Heart left ventricle (tissue), 16 donors: ENCODE measurements at regions not wholly inside any gene's neighbourhood (a gene's known extent, or its start where the extent isn't known, plus 50 kb on each side); places are given as distances from the start of the nearest gene placed in this dataset.

ENCODE experiments used
- ATAC-seq, 4 donors: fragments of 200-7000 bp; cut with Tn5 transposase; one replicate each; pipeline ENCODE4 v1.9.1; 2020 to 2022; ENCODE audit warnings: moderate library complexity in 4 of 4, mild to moderate bottlenecking in 3 of 4, moderate number of reproducible peaks in 1 of 4
- DNase-seq, 5 donors: peaks; one replicate each; pipeline ENCODE4 v3.0.0-alpha.2; 2020
- H3K27ac ChIP-seq, 12 donors: fragments of 200-600 bp; sonication (generic) in 4 of 12; one replicate each; pipeline versions ENCODE4 v1.5.0 to v1.8.0; 2016 to 2022; ENCODE audit warnings: mild to moderate bottlenecking in 2 of 12
- H3K27me3 ChIP-seq, 9 donors: fragments of 200-600 bp; sonication (generic) in 2 of 9; one replicate each; pipeline versions ENCODE4 v1.5.1 to v1.8.0; 2016 to 2022; ENCODE audit warnings: mild to moderate bottlenecking in 3 of 9
- H3K36me3 ChIP-seq, 9 donors: fragments of 200-600 bp; sonication (generic) in 2 of 9; one replicate each; pipeline versions ENCODE4 v1.5.0 to v1.8.0; 2018 to 2022; ENCODE audit warnings: mild to moderate bottlenecking in 2 of 9
- H3K4me1 ChIP-seq, 12 donors: fragments of 200-600 bp; sonication (generic) in 4 of 12; one replicate each; pipeline versions ENCODE4 v1.5.0 to v1.8.0; 2016 to 2022; ENCODE audit warnings: mild to moderate bottlenecking in 3 of 12
- H3K4me3 ChIP-seq, 12 donors: fragments of 200-600 bp; sonication (generic) in 4 of 12; one replicate each; pipeline versions ENCODE4 v1.5.0 to v1.8.0; 2017 to 2022; ENCODE audit warnings: mild to moderate bottlenecking in 9 of 12, moderate library complexity in 4 of 12
- H3K9me3 ChIP-seq, 12 donors: fragments of 200-600 bp; sonication (generic) in 4 of 12; one replicate each; pipeline versions ENCODE4 v1.5.0 to v1.8.0; 2016 to 2022; ENCODE audit warnings: mild to moderate bottlenecking in 1 of 12
- CTCF ChIP-seq, 12 donors: fragments of 200-600 bp; sonication (generic) in 4 of 12; IDR thresholded peaks; one replicate each; pipeline versions ENCODE4 v1.5.0 to v1.8.0; 2018 to 2022; ENCODE audit warnings: antibody characterized with exemption in 12 of 12, mild to moderate bottlenecking in 5 of 12
- POLR2A ChIP-seq, 2 donors: fragments of 450-650 bp; IDR thresholded peaks; one replicate each; pipeline ENCODE4 v1.6.1; 2017; ENCODE audit warnings: antibody characterized with exemption in 2 of 2, mild to moderate bottlenecking in 2 of 2, moderate library complexity in 2 of 2
- whole genome bisulfite sequencing, 4 donors: extraction: QIAGEN DNeasy Blood & Tissue Kit in 2 of 4; methylation state at CpG; one replicate each; pipeline versions ENCODE4 v1.1.5 to v1.1.7; 2013 to 2018; 5-methylcytosine and 5-hydroxymethylcytosine counted together
- intact Hi-C, 10 donors: fragments of 100-400 bp; cut with DNase I; formaldehyde crosslinking; loops; one replicate each; pipeline versions ENCODE4 v1.11.1 to v1.14.2; 2022
- donor health status: ischemic (EF 13 %, LVEDD 7.1; RV severe dilation, severe dysfunction).
- donor health status: healthy with polysubstance abuse.
- donor health status: DM: no; HTN: yes; CAD: no.
- donor health status: DM: no; HTN: no; CAD: no.
- donor health status: ischemic (EF 25% LVEDD 6.9; RV normal size, moderate dysfunction).
- donor health status: ischemic (EF 25% LVEDD 5.7; RV mildly dilated, moderate dysfunction).
- donor health status: healthy.
- donor health status: DM: yes; HTN: yes; CAD: no.
- donor health status: ischemic (EF 35%, LVEDD 5.7; RV mildly dilated, moderate dysfunction).
- donor health status: nonischemic (EF 11% LVEDD 7.7; RV severe dilation, severe dysfunction).
- donor health status: DM: yes; HTN: yes; CAD: no.
- donor health status: PGD.
- donor health status: ischemic (EF 29% LVEDD 5.4; RV normal size, mild dysfunction).
- donor health status: nonischemic (EF 23%, LVEDD 6.1; RV moderate dilation, normal function).

- peaks cover 0 to 10% (median 0%) of the 10 kb centered on the region in 12 donors for H3K9me3 ChIP-seq
- no peaks in the 10 kb centered on the region for H3K4me1 ChIP-seq
- intact Hi-C loops, result no loop called here
- no peaks in the 10 kb centered on the region for H3K36me3 ChIP-seq
- no peaks in the 10 kb centered on the region for H3K27me3 ChIP-seq
- WGBS, 4 donors, result 86 to 95% (median 91%) methylated on average over 10 to 12 of the region's 12 CpGs
- H3K4me3 ChIP-seq, result no peak overlapping the region
- TF ChIP-seq CTCF (IDR thresholded peaks at IDR 0.05), result no peak
- TF ChIP-seq POLR2A (IDR thresholded peaks at IDR 0.05), result no peak
- DNase-seq (no peak), ATAC-seq (no peak)
- H3K27ac ChIP-seq, result no peak overlapping the region
Observed at GRCh38 chr1:208496467-208497371, 252.5 kb upstream of the PLXNA2 start.

DNA sequence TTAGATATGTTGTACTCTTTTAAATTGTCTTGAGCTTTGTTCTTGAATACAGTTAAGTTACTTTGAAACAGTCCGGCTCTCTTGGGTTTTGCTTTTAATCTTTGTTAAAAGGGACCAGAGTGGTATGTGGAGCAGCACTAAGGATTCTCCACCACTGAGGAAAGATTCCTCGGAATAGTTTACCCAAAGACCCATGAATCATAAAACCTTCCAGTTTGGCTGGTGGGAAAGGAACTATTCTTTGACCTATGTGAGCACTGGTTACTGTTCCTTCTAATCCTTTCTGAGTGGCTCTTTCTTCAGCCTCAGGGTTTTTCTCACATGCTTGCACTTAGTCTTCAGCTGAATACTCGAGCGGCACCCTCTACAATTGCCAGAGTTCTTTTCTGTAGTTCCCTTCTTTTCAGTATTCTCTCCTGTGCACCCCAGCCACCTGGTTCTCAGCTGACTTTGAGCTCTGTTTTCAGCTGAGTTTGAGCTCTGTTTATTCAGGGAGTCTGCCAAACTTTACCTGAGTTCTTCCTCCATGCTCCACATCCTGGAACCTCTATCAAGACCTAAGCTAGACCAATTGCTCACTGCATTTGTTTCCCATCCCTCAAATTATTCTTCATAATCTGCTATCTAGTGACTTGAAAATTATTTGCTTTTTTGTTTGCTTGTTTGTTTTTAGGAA is 253.8 kb upstream of the PLXNA2 start:
- TF ChIP-seq POLR2A (IDR thresholded peaks at IDR 0.05), result no peak
- TF ChIP-seq CTCF (IDR thresholded peaks at IDR 0.05), result no peak
- Histone ChIP-seq H3K27me3 (no peaks in the 10 kb centered on the region), H3K9me3 (peaks cover 0 to 10% (median 0%) of the 10 kb centered on the region in 12 donors), H3K4me1 (no peaks in the 10 kb centered on the region), H3K4me3 (no peak overlapping the region), H3K36me3 (no peaks in the 10 kb centered on the region), H3K27ac (no peak overlapping the region)
- 86 to 93% (median 92%) methylated on average over 4 of the region's 4 CpGs for WGBS, 4 donors
- intact Hi-C loops, result no loop called here
- no peak for DNase-seq
- no peak for ATAC-seq

- H3K36me3 ChIP-seq, result no peaks in the 10 kb centered on the region
- H3K27me3 ChIP-seq, result no peaks in the 10 kb centered on the region
- DNase-seq (no peak), ATAC-seq (no peak)
- no peak overlapping the region for H3K27ac ChIP-seq
- intact Hi-C loops, result no loop called here
- WGBS, 4 donors, result 82 to 89% (median 85%) methylated on average over 3 of the region's 3 CpGs
- TF ChIP-seq CTCF (IDR thresholded peaks at IDR 0.05), result no peak
- no peak for TF ChIP-seq POLR2A (IDR thresholded peaks at IDR 0.05)
- H3K4me3 ChIP-seq, result no peak overlapping the region
- peaks cover 0 to 10% (median 0%) of the 10 kb centered on the region in 12 donors for H3K9me3 ChIP-seq
- H3K4me1 ChIP-seq, result no peaks in the 10 kb centered on the region
Observed at GRCh38 chr1:208499026-208499425, 254.8 kb upstream of the PLXNA2 start.

DNA sequence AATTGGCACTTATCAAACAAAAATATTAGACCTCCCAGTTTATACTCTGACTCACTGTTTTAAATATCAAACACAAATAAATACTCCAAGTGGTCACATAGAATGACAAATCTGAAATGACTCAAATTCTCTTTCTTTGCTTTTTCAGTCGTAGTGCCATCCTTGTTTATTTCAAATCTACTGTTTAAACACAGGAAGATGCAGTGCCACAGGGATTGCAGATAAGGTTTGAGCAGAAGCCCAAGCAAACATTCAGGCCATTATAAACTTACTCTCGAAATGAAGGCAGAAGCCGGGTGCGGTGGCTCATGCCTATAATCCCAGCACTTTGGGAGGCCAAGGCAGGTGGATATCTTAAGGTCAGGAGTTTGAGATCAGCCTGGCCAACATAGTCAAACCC is 255.4 kb upstream of the PLXNA2 start:
- no peak overlapping the region for H3K4me3 ChIP-seq
- H3K27ac ChIP-seq, result no peak overlapping the region
- no peaks in the 10 kb centered on the region for H3K27me3 ChIP-seq
- ATAC-seq (no peak), DNase-seq (no peak)
- H3K36me3 ChIP-seq, result no peaks in the 10 kb centered on the region
- peaks cover 0 to 10% (median 0%) of the 10 kb centered on the region in 12 donors for H3K9me3 ChIP-seq
- H3K4me1 ChIP-seq, result no peaks in the 10 kb centered on the region
- intact Hi-C loops, result no loop called here
- WGBS, 4 donors, result 89 to 93% (median 91%) methylated on average over 4 of the region's 4 CpGs
- no peak for TF ChIP-seq CTCF (IDR thresholded peaks at IDR 0.05)
- TF ChIP-seq POLR2A (IDR thresholded peaks at IDR 0.05), result no peak
